Right lung (tissue), 2 donors: ENCODE measurements at regions not wholly inside any gene's neighbourhood (a gene's known extent, or its start where the extent isn't known, plus 50 kb on each side); places are given as distances from the start of the nearest gene placed in this dataset.

Source experiments
- DNase-seq, 2 donors: peaks; one replicate each; pipeline ENCODE4 v3.0.0-alpha.2; 2013

DNA sequence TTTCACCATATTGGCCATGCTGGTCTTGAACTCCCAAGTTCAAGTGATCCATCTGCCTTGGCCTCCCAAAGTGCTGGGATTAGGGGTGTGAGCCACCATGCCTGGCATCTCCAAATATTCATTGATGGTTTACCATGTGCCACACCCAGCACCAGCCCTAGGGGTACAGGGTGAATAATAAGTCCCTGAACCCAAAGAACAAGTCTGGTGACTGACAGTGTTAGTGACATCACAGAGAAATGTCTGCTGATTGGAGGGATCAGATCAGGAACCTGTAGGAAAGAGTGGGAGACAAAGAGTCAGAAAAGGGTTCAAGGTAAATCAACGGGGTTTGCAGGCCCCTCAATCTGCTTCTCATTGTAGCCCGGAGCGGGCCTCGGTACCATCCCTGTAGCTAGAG is 118.4 kb upstream of the NABP1 start:
- DNase-seq, result no peak

DNA sequence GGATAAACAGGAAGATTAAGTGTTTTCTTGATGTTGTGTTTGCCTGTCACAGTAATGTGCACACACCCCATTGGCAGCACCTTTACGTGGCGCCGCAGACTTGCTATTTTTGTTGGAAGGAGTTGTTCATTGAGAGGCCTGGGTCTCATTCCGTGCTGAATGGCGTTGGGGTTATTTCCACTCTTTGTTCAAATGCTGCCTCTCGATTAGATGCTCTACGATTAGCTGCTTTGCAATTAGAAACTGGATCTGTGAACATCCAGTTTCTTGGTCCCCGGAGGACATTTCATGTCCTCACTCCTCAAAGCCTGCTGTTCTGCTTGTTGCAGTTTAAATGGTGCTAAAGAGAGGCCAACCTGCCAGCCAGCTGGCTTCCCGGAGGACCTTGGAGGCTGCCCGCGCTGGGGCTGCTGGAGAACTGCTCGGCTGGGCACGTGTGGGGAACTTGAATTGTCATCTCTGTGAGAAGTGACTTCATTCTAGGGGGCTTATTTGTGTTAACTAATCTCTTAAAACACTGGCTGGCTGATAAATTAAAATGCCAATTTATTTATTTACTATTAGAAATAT is 117.4 kb upstream of the NABP1 start:
- DNase-seq, result no peak

DNA sequence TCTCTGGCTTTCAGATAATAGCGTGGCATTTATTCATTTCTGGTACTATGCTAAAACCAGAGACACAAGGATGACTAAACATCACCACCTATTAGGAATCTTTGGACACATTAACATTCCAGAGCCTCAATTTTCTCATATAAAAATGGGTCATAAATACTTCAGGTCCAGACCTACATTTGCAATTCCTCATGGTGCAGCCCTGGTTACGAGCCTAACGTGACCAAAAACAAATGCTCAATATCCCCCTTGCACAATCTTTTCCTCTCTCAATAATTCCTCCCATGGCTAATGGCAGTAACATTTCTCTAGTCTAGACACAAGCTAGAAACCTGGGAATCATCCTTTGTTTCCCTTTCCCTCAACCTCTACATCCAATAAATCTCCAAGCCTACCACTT is 112.8 kb upstream of the NABP1 start:
- DNase-seq, result no peak

DNA sequence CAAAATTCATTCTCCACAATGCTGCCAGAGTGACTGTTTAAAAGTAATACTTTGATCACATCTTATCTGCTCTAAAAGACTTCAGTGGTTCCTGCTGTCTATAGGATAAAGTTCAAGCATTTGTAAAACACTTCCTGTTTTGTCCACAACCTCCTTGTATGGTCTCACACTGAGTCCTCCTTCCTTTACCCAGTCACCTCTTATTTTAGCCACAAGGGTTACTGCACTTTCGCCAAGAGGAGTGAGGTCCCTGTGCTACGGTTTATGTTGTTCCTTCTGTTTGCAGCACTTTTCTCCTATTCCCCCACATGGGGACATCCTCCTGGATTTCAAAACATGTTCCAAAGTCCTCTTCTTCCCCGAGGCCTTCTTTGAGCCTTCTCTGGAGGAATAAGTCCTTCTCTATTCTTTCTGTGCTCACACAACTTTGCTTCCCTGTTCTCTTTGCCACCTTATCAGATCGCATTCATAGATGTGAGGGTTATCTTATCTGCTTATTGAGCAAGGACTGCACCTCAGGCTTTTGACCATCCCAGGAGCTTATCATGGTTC is 112.2 kb upstream of the NABP1 start:
- DNase-seq, result no peak

DNA sequence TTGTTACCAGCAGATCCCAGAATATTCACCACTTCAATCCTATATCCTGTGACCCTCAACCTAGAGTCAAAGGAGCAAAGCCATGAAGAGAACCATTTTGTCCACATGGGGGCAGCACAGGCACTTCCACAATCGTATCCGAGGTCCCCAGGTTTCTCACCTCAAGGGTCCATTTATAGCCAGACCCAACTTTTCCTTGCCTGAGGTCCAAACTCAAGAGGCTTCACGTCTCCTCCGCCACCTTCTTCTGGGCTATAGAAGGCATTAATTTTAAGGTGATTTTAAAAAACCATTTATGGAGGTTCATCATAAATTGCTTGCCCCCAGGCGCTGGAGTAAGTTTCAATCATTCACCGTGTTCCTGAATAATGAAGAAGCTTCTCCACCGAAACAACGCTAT is 111.6 kb upstream of the NABP1 start:
- DNase-seq, result no peak

DNA sequence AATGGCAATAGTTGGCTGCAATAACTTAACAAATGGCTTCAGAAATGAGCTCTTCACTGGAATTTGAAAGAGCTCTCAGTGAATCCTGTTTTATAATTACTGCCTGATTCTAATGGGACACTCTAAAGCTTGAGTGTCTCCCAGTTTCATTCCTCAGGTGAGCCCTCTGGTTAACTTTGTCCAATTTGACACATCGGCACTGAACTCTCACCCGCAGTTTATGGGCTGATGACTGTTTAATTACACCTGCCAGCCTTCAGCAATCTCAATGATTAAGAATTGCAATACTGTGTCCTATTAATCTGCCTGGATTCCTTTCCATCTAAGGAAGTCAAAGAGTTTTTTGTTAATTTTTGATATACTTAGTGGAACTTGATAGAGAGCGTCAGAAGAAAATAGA is 110.7 kb upstream of the NABP1 start:
- DNase-seq, result no peak

DNA sequence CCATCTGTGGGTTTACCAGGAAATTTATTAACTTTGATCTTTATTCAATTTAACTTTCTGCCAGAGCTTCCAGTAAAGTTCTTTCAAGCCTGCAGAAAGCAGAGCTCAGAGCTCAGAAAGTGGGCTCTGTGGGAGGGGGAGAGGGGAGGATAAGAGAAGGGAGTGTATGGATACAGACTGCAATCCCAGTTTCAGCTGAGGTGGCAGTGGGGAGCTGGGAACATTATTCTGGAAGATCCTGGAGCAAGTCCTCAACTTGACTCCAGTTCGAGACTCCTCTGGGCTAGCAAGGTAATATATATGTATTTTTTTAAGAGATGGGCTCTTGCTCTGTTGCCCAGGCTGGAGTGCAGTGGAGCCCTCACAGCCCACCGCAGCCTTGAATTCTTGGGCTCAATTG is 108.9 kb upstream of the NABP1 start:
- no peak for DNase-seq

DNA sequence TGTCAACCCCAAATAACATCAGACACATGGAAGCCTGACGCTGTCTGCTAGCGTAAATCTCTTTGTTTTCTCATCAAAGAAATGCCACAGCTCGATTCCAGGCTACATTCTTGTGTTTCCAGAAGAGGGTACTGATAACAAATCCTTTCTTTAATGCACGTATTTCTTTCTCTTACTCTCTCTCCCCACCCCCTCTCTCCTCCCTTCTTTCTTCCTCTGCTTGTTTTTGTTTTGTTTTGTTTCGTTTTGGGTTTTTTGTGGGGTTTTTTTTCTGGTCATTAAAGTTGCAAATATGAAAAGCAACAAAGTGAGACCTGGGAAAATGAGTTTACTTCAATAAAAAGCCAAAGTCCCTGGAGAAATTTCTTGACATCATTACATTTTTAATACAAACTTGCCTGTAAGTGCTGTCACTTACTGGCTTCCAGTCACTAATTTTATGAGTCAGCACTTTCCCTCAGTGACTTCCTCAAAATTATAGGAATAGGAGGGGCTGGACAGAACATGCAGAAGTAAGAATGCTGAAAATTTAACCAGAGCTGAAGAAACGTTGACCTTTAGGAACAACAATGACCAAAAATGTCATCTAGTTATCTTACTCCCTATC is 106.7 kb upstream of the NABP1 start:
- DNase-seq, result peak; percentile 4 to 22

DNA sequence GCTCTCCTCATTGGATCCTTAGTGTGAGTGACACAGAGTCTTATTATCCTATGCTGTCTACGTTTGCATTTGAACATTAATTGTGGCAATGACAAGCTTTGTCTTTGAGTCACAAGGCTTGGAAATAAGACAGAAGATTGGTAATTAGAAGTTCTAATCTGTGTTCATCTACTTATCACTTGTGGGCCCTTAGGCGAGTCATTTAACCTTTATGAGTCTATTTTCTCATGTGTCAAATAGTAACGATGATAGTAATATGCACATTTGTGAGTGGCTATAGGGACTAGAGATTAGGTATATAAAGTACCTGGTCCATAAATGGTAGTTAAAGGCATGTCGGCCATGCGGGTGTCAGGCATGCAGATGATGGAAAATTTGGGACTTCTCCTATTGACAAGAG is 105.6 kb upstream of the NABP1 start:
- no peak for DNase-seq

DNA sequence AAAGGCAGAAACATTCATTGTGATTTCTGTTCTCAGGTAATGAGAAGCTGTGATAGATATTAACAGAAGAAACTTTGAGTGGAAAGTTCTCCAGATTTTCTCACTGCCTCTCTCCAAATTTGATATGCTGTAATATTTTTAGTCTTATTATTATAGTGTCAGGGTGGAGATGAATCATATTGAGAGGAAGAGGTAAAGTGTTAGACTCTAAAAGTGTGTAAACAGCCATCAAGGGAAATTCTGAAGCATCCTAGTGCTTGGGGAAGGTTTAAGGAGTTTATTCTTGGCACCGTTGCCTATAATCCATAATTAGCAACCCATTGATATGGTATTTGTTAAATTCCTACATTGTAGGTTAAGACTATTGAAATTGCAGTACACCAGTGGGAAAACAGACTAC is 104.7 kb upstream of the NABP1 start:
- no peak for DNase-seq

DNA sequence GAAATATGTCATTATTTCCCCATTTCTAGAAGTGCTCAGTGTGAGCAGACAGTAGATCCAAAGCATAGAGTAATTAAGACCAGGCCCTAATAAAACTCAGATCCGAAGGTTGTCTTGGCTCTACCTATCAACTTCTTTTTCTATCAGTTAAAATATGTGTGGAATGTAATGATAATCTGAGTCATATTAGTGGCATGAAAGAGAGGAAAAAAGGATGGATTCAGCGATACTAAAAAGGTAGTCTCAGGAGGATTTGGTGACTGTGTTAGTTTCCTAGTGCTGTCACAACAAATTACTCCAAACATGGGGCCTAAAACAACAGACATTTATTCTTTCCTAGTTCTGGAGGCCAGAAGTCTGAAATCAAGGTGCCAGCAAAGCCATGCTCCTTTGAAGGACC is 103.7 kb upstream of the NABP1 start:
- DNase-seq, result no peak

DNA sequence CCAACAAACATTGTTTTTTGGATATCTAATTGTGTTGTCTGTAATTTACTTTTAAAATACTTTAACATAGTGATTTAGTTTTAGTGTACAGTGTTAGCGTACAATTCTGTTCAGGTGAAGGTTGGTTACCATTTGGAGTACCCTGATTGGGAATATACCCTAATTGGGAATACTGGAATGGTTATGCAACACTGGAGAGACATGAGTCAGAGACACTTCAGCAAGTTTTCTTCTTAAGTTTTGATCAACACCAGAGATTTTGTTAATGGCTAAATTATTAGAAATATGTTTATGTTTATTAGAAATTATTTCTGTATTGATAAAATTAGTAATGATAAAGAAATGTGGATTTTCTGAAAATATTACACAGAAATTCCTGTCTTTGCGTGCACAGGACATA is 100.3 kb upstream of the NABP1 start:
- no peak for DNase-seq

DNA sequence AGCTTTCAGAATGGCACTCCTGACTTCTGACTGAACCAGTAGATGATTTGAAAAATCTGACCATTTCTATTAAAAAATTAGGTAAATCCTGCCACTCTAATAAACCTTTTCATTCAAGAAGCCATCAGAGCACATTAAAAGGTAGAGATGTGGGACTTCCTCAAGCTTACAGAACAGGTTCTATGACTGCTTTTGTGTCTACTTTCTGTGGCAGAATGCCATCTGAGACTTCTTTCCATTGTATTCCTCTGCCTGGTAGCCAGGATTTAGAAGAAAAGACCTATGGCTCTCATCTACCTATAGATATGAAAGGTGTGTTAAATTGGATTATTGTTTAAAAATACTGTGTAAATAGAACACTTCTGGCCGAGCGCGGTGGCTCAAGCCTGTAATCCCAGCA is 99.9 kb upstream of the NABP1 start:
- DNase-seq, result no peak

DNA sequence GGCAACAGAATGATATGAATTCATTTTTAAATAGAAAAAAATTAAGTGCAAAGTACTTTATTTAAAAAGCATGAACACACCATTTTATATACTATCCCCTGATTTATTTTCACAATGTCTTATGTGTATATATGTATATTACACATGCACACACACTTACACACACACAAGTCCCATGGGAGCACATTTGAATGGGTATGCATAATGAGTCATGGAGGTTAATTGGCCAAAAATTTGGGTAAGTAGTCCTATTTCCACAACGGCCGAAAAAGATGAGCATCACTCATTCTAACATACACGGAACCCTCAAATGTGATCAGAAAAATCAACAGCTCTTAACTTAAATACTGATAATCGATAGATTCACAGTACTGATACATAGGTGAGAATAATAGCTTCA is 97.4 kb upstream of the NABP1 start:
- no peak for DNase-seq

DNA sequence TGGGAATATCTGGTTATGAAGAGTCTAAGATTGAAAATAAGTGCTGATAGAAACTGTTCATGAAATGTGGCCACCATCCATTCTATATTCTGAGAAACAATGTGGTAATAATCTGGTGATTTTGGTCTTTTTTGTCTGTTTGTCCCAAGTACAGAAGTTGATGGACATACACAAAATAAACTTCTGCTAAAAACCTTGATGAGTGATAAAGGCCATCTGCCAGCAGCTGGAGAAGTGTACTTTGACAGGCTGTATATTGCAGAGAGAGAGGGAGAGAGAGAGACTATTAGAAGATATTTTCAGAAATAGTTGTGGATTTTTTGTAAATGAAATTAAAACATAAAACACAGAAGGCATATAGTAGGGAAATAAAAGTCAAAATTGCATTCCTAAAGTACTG is 96.9 kb upstream of the NABP1 start:
- no peak for DNase-seq

DNA sequence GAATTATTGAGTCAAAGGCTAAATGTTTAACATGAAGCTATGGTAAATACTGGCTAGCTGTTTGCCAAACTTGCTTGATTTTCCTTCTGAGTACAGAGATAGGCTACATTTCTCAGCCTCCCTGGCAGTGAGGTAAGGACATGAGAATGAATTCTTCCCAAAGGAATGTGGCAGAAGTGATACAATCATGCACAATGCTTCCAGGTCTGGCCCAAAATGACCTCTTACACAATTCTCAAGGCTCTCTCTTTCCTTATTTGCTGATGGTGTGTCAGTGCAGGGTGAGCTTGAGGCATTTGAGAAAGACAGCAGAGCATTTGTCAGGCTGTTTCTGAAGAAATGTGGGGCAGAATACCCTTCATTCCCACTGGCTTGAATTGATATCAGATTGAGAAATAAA is 95.6 kb upstream of the NABP1 start:
- no peak for DNase-seq

DNA sequence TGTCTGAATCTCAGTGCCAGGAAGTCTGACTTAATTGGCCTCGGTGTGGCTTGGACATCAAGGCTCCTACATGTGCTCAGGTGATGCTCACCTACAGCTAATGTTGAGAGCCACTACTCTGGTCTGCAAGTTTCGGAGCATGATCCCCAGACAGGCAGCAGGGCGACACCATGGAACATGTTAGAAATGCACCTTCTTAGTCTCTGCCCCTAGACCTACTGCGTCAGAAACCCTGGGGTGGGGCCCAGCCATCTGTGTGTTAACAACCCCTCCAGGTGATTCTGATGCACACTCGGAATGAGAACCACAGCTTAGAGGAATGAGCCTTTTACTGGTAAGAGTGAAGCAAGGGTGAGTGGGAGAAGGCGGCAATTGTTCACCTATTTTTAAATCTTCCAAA is 86.9 kb upstream of the NABP1 start:
- no peak for DNase-seq

DNA sequence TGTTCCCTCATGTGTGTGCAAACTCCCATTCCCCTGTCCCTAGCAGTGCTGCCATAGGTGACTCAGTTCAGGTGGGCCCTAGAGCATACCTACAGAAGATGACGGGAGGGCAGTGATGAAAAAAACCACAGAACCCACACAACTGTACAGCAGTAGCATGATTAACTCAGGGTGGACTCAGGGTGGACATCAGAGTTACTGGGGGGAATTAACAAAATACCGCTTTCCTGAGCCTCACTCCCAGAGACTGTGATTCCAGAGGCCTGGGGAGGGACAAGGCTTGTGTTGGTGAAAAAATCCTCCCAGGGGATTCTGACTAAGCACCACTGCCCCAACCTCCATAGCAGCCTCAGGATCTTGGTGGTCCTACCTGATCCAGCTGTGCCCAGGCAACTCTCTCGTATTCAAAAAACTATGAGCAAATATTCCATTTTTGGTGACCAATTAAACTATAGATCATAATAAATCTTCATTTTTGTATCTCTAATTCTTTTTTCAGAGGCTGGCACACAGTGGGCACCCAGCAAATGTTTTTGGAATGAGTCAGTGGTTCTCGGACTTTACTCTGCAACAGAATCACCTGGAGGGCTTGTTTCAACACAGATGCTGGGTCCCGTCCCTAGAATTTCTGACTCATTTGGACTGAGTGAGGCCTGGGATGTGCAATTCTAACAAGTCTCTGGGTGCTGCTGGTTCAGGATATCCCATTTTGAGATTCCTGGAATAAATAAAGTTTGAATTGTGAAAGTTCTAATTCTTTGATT is 84.1 kb upstream of the NABP1 start:
- DNase-seq, result no peak

DNA sequence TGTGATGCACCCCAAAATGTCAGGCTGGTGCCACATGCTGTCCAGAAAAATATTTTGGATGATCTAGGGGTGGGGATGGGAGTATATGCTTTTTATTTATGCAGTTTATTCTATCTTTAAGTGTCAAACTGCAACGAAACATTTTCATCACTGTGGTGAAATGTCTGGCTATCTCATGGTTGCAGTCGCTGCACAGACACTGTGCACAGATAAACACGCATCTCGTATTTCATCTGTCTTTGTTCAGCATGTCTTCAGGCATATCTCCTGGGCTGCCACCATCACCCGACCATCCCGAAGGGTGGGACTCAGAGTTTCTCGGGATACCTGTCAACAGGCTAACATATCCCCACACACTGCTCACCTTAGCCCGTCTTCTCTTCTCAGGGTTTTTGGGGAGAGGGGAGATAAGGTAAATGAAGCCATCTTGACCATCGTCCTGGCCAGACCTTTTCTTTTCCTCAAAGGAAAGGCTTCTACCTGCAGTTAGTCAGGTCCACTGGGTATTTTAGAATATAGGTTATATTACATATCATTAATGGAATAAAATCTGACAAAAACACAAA is 80.7 kb upstream of the NABP1 start:
- DNase-seq, result no peak

DNA sequence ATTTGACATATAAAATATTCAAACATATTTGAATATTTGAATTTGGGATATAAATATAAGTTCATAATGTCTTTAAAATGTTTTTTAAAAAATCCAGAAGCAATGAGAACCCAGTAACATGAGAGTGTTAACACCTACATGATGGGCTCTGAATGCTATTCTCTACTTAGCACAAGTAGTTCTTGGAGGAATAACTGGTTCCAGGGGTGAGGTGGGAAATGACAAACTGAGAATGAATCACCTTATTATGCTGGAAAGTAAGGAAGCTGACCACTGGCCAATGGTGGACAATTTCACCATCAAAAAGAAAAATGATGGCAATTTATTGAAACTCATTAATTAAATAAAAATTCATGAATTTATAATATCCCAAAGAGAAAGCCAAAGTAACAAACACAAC is 79.6 kb upstream of the NABP1 start:
- DNase-seq, result no peak

DNA sequence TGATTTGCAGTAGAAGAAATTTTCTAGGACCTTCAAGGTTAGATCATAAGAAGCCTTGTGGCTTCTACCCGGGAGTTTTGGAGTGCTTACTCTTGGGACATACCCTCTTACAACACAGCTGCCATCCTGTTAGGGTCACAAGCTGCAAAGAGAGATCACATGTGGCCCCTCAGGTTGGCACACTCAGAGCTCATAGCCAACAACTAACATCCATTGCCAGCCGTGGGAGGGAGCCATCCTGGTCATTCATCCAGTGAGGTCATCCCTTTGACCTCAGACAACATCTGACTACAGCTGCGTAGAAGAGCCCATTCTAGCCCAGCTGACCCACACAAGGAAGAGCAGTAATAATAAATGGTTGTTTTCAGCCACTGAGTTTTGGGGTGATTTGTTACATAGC is 76.9 kb upstream of the NABP1 start:
- DNase-seq, result no peak

DNA sequence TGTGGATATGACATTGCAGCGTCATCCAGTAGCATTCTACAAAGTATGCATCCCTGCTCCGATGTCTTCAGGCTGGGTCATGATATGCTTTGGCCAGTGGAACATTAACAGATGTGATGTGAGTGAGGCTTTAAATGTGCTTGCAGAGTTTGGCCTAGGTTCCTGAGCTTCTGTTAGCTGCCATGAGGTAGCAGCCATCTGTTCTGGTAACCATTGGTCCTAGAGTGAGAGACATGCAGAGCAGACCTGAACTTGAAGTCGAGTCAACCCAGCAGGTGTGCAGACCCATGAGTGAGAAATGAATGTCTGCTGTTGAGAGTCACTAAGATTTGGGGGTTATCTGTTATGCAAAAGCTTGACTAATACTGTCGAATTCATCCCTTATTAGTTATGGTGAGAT is 73.8 kb upstream of the NABP1 start:
- no peak for DNase-seq

DNA sequence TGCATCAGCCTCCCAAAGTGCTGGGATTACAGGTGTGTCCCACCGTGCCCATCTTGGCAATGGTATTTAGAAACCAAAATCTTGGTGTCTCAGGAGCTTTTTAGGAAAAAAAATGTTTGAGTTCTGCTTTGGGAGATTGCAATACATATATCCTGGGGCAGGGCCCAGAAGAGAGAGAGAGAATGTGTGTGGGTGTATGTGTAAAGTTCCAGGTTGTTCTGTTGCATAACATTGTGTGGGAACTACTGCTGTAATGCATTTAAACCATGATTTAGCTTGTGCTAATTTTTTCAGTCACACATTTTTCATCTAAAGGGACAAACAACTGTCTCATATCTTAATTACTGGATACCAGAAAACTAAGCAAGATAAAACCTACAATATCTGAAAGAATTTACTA is 70.8 kb upstream of the NABP1 start:
- no peak for DNase-seq
